Activated T-helper 1 cell treated with anti-CD3 and anti-CD28 coated beads, Interleukin-12 subunit alpha, Interleukin-12 subunit beta, Interleukin-2, Interleukin-4 antibody, amounts not matched to agents 30 ng/mL and 10 ng/mL and 1 ng/mL, durations not matched to agents 14 hours and 24 hours and 36 hours (primary cell): ENCODE measurements at regions not wholly inside any gene's neighbourhood (a gene's known extent, or its start where the extent isn't known, plus 50 kb on each side); places are given as distances from the start of the nearest gene placed in this dataset.

Source experiments
- DNase-seq: peaks from one replicate; pipeline ENCODE4 v3.0.0; 2021; ENCODE audit warnings: low spot score
- H3K27ac Mint-ChIP-seq: one replicate; pipeline ENCODE4 v1.8.0; 2021; ENCODE audit warnings: mild to moderate bottlenecking, mixed read lengths
- H3K27me3 Mint-ChIP-seq: one replicate; pipeline ENCODE4 v1.8.0; 2022; ENCODE audit warnings: mild to moderate bottlenecking, moderate library complexity, mixed read lengths; ENCODE audit not compliant: insufficient read depth
- H3K36me3 Mint-ChIP-seq: one replicate; pipeline ENCODE4 v1.8.0; 2021; ENCODE audit warnings: low read depth, mixed read lengths
- H3K4me1 Mint-ChIP-seq: one replicate; pipeline ENCODE4 v1.8.0; 2021; ENCODE audit warnings: low read depth, mixed read lengths
- H3K4me3 Mint-ChIP-seq: one replicate; pipeline ENCODE4 v1.8.0; 2021; ENCODE audit warnings: mild to moderate bottlenecking, moderate library complexity, mixed read lengths
- H3K9me3 Mint-ChIP-seq: one replicate; pipeline ENCODE4 v1.8.0; 2021; ENCODE audit warnings: mixed read lengths
- intact Hi-C: fragments of 100-400 bp; cut with micrococcal nuclease; formaldehyde crosslinking; loops from one replicate; pipeline ENCODE4 v1.15.1; 2024

- no peak overlapping the region for H3K4me3 Mint-ChIP-seq
- H3K9me3 Mint-ChIP-seq: no peaks in the 10 kb centered on the region
- no peaks in the 10 kb centered on the region for H3K36me3 Mint-ChIP-seq
- DNase-seq: no peak
- no peak overlapping the region for H3K27ac Mint-ChIP-seq
- H3K27me3 Mint-ChIP-seq: peaks cover 2% of the 10 kb centered on the region
- no peaks in the 10 kb centered on the region for H3K4me1 Mint-ChIP-seq
- intact Hi-C loops: no loop called here
These were observed 181.2 kb downstream of the WNT5A start for GRCh38 chr3:55305696-55306485.

GRCh38 chr3:55300701-55301100 is 186.4 kb downstream of the WNT5A start:
- Mint-ChIP-seq H3K4me3 (no peak overlapping the region), H3K27ac (no peak overlapping the region), H3K27me3 (peaks cover 2% of the 10 kb centered on the region), H3K9me3 (peaks cover 5% of the 10 kb centered on the region), H3K36me3 (no peaks in the 10 kb centered on the region), H3K4me1 (no peaks in the 10 kb centered on the region)
- intact Hi-C loops: no loop called here
- no peak for DNase-seq

GRCh38 chr3:55297706-55298105 is 189.4 kb downstream of the WNT5A start:
- H3K36me3 Mint-ChIP-seq: no peaks in the 10 kb centered on the region
- intact Hi-C loops: no loop called here
- no peak overlapping the region for H3K4me3 Mint-ChIP-seq
- H3K4me1 Mint-ChIP-seq: no peaks in the 10 kb centered on the region
- H3K27ac Mint-ChIP-seq: no peak overlapping the region
- H3K27me3 Mint-ChIP-seq: peaks cover 2% of the 10 kb centered on the region
- H3K9me3 Mint-ChIP-seq: peaks cover 13% of the 10 kb centered on the region
- no peak for DNase-seq

GRCh38 chr3:55297245-55297644 is 189.9 kb downstream of the WNT5A start:
- no peaks in the 10 kb centered on the region for H3K4me1 Mint-ChIP-seq
- DNase-seq: no peak
- H3K4me3 Mint-ChIP-seq: no peak overlapping the region
- intact Hi-C loops: no loop called here
- H3K36me3 Mint-ChIP-seq: no peaks in the 10 kb centered on the region
- H3K9me3 Mint-ChIP-seq: peaks cover 13% of the 10 kb centered on the region
- no peak overlapping the region for H3K27ac Mint-ChIP-seq
- H3K27me3 Mint-ChIP-seq: peaks cover 2% of the 10 kb centered on the region

GRCh38 chr3:55296791-55297190 is 190.3 kb downstream of the WNT5A start:
- Mint-ChIP-seq H3K27ac (no peak overlapping the region), H3K4me3 (no peak overlapping the region), H3K27me3 (peaks cover under 1% of the 10 kb centered on the region), H3K36me3 (no peaks in the 10 kb centered on the region), H3K9me3 (peaks cover 13% of the 10 kb centered on the region), H3K4me1 (no peaks in the 10 kb centered on the region)
- intact Hi-C loops: no loop called here
- no peak for DNase-seq

GRCh38 chr3:55296030-55296429 is 191.1 kb downstream of the WNT5A start:
- no peak for DNase-seq
- no peak overlapping the region for H3K27ac Mint-ChIP-seq
- H3K4me1 Mint-ChIP-seq: no peaks in the 10 kb centered on the region
- intact Hi-C loops: no loop called here
- no peak overlapping the region for H3K4me3 Mint-ChIP-seq
- no peaks in the 10 kb centered on the region for H3K27me3 Mint-ChIP-seq
- H3K9me3 Mint-ChIP-seq: peaks cover 13% of the 10 kb centered on the region
- H3K36me3 Mint-ChIP-seq: no peaks in the 10 kb centered on the region

GRCh38 chr3:55294557-55294956 is 192.5 kb downstream of the WNT5A start:
- H3K4me3 Mint-ChIP-seq: no peak overlapping the region
- H3K27me3 Mint-ChIP-seq: no peaks in the 10 kb centered on the region

GRCh38 chr3:55292360-55292759 is 194.7 kb downstream of the WNT5A start:
- Mint-ChIP-seq H3K9me3 (peaks cover 12% of the 10 kb centered on the region), H3K4me3 (no peak overlapping the region), H3K4me1 (no peaks in the 10 kb centered on the region), H3K27me3 (no peaks in the 10 kb centered on the region), H3K36me3 (no peaks in the 10 kb centered on the region), H3K27ac (no peak overlapping the region)
- intact Hi-C loops: no loop called here
- DNase-seq: no peak

More at GRCh38 chr3:55294557-55294956, 192.5 kb downstream of the WNT5A start:
- no peak for DNase-seq
- Mint-ChIP-seq H3K36me3 (no peaks in the 10 kb centered on the region), H3K27ac (no peak overlapping the region), H3K9me3 (peaks cover 13% of the 10 kb centered on the region), H3K4me1 (no peaks in the 10 kb centered on the region)
- intact Hi-C loops: no loop called here

- H3K9me3 Mint-ChIP-seq: peaks cover 4% of the 10 kb centered on the region
- intact Hi-C loops: no loop called here
- H3K4me3 Mint-ChIP-seq: no peak overlapping the region
- no peaks in the 10 kb centered on the region for H3K27me3 Mint-ChIP-seq
- no peak for DNase-seq
- no peak overlapping the region for H3K27ac Mint-ChIP-seq
- no peaks in the 10 kb centered on the region for H3K4me1 Mint-ChIP-seq
- no peaks in the 10 kb centered on the region for H3K36me3 Mint-ChIP-seq
These were observed 198.4 kb downstream of the WNT5A start for GRCh38 chr3:55288657-55289056.

GRCh38 chr3:55286693-55287092 is 200.4 kb downstream of the WNT5A start:
- intact Hi-C loops: no loop called here
- Mint-ChIP-seq H3K4me1 (no peaks in the 10 kb centered on the region), H3K27ac (no peak overlapping the region), H3K4me3 (no peak overlapping the region), H3K9me3 (no peaks in the 10 kb centered on the region), H3K27me3 (no peaks in the 10 kb centered on the region), H3K36me3 (no peaks in the 10 kb centered on the region)
- DNase-seq: no peak

- DNase-seq: no peak
- H3K36me3 Mint-ChIP-seq: no peaks in the 10 kb centered on the region
- intact Hi-C loops: no loop called here
- no peak overlapping the region for H3K4me3 Mint-ChIP-seq
- no peak overlapping the region for H3K27ac Mint-ChIP-seq
- H3K4me1 Mint-ChIP-seq: no peaks in the 10 kb centered on the region
- H3K9me3 Mint-ChIP-seq: no peaks in the 10 kb centered on the region
- no peaks in the 10 kb centered on the region for H3K27me3 Mint-ChIP-seq
These were observed 201.9 kb downstream of the WNT5A start for GRCh38 chr3:55285156-55285555.

- Mint-ChIP-seq H3K27ac (no peak overlapping the region), H3K4me3 (no peak overlapping the region), H3K4me1 (no peaks in the 10 kb centered on the region), H3K27me3 (no peaks in the 10 kb centered on the region), H3K9me3 (no peaks in the 10 kb centered on the region), H3K36me3 (no peaks in the 10 kb centered on the region)
- intact Hi-C loops: no loop called here
- no peak for DNase-seq
These were observed 203.6 kb downstream of the WNT5A start for GRCh38 chr3:55283441-55283925.

- Mint-ChIP-seq H3K9me3 (no peaks in the 10 kb centered on the region), H3K4me1 (no peaks in the 10 kb centered on the region), H3K27me3 (no peaks in the 10 kb centered on the region), H3K4me3 (no peak overlapping the region), H3K27ac (no peak overlapping the region), H3K36me3 (no peaks in the 10 kb centered on the region)
- intact Hi-C loops: no loop called here
- no peak for DNase-seq
These were observed 204.1 kb downstream of the WNT5A start for GRCh38 chr3:55282994-55283393.
